HG03045 (cell line): ENCODE measurements at regions not wholly inside any gene's neighbourhood (a gene's known extent, or its start where the extent isn't known, plus 50 kb on each side); places are given as distances from the start of the nearest gene placed in this dataset.
"Not testable (repeated sequence)": the region's sequence is repeated elsewhere in the genome, so short reads cannot be mapped to it uniquely, and the experiment has no call there.

Source experiments
- ATAC-seq: cut with Tn5 transposase; IDR thresholded peaks from one replicate; pipeline ENCODE4 v1.9.1; 2021; ENCODE audit warnings: mild to moderate bottlenecking, moderate library complexity; ENCODE audit not compliant: unreplicated experiment

DNA sequence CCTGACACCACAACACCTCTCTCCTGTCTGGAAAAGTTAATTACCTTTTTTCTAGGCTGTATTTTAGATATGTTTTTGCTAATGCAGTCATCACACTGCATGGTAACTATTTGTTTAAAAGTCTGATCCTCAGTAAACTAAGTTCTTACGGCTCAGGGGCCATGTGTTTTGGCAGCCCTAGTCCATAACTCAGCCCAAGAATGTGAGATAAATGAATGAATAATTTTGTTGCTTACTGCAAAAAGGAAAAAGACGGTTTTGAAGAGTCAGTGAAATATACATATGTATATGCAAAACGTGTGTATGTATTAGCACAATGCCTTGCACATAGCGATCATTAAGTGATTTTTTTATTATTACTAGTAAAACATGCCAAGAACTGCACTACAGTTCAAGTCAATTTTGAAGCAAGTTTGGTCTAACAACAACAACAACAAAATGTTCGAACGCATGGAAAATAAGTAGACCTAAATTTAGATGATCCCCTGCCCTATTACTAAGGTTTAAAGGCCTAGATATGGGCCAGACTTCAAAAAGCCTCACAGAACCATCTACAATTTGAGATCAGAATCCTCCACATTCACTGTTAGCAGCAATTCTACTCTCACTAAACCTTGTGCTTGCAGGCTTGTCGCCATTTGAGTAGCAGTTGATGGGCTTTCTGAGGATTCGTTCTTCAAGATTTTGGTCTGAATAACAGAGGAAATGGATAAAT lies 140.0 kb downstream of the NDUFA12 start:
- ATAC-seq: no peak

DNA sequence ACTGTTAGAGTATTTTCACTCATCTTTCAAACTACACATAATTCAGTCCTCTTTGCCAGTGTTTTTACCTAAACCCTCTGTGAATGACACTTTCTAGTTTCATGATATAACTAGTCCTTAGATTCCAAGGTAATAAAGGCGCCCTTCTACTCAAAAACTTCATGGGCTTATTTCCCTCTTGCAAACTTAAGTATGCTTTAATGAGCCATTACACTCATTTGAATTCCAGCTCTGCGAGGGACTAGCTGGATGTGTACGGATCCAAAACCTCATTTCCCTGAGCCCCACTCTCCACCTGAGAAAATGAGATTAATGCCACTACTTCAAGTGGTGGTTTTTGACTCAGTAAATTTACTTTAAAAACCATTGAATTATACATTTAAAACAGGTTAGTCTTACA lies 141.1 kb downstream of the NDUFA12 start:
- ATAC-seq: no peak

DNA sequence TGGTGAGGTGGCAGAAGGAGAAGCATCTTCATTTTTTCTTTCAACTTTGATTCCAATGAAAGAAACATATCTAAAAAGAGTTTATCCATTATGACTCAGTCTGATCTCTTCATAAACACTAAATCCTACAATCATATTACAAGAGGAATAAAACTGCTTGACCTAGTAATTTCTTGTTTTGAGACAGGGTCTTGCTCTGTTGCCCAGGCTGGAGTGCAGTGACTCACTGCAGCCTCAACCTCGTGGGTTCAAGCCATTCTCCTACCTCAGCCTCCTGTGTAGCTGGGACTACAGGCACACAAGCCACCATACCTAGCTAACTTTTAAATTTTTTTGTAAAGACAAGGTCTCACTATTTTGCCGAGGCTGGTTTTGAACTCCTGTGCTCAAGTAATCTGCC lies 147.2 kb downstream of the NDUFA12 start:
- no peak for ATAC-seq

DNA sequence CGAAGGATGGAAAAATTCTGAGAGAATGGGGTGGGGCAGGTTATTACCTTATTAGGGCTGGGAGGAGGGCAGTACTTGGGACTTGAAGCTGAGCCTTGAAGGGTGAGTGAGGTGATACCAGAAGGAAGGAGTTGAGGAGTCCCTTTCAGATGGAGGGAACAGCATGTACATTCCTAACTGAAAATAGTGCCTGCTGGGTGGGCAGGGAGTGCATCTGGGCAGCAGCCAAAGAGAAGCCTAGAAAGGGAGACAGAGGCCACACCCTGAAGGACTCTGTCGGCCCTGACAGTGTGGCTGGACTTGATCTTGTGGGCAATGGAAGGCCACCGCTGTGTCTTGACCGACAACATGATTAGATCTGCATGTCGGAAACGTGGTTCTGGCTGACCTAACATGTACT lies 147.6 kb downstream of the NDUFA12 start:
- no peak for ATAC-seq

DNA sequence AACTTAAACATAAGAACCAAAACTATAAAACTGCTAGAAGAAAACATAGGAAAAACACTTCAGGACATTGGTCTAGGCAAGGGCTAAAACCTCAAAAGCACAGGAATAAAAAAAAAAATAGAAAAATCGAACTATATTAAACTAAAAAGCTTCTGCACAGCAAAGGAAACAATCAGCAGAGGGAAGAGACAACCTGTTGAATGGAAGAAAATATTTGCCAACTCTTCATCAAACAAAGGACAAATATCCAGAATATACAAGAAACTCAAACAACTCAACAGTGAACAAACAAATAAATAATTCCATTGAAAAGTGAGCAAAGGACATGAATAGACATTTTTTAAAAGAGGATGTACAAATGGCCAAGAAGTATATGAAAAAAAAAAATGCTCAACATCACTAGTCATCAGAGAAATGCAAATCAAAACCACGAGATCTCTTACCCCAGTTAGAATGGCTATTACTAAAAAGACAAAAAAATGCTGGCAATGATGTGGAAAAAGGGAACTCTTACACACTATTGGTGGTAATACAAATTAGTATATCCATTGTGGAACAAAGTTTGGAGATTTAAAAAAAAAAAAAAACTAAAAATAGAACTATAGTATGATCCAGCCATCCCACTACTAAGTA lies 152.0 kb downstream of the NDUFA12 start:
- no peak for ATAC-seq

DNA sequence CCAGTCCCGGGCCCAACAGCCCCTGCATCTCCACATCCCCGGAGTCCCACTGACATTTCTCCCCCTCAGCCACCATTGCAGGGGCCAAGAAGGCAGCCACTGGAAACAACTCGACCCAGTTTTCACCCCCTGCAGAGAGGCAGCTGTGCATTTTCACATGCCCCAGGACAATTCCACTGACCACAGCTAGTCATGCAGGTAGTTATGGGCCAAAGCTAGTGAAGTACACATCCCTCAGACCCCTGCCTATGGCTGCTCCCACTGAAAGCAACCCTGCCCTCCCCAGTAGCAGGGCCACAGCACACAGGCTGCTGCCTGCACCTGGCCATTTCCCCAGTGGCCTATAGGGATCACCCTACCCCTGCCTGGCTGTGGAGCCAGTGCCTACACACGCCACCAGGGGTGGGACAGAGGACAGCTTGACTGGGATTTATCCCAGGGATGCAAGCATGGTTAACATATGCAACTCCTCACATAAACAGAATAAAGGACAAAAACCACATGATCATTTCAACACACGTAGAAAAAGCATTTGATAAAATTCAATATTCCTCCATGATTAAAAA lies 154.0 kb downstream of the NDUFA12 start:
- no peak for ATAC-seq

DNA sequence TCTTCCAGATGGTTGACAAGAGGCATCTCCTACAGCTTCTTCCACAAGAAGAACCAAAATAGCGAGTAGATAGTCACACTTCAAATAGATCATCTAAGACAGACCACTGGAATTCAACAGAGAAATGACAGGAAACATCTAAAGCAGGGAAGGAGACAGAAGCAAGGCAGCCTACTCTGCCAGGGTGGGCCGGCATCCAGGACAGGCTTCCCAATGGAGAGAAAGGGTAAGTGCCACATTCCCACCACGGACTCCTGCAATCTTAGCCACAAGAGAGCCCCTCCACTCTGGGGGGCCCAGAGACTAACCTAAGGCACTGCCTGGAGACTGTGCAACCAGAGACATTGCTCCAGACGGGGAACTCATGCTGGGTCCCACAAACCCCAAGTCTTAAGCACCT lies 154.5 kb downstream of the NDUFA12 start:
- no peak for ATAC-seq

DNA sequence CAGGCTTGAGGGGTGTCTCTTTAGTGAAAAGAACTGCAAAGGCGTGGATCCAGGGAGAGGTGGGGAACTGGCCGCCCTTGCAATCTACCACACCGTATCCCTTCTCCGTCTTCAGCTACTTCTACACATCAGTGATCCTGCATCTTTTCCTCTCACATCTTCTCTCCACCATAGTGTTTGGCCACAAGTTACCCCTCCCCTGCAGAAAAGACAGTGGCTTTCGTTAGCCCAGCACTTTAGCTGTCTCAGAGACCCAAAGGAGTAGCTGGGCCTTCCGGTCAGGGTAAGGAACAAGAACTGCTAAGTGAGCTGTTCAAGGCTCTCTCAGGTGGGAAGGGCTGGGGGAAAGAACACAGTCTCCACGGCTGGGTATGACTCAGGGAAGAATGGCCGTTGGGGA lies 158.4 kb downstream of the NDUFA12 start:
- ATAC-seq: no peak

DNA sequence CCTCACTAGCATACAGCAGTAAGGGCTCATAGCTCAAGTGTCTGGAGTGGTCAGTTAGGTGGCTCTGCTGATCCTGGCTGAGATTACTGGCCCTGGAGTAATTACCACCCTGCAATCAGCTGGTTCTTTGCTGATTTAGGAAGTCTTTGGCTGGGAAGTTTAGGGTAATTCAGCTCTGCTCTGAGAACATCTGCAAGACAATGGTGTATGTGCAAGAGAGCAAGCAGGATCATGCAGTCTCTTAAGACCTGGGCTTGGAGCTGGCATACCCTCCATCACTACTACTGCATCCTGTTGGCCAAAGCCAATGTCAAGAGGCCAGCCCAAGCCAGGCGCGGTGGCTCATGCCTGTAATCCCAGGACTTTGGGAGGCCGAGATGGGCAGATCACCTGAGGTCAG lies 159.0 kb downstream of the NDUFA12 start:
- ATAC-seq: no peak

DNA sequence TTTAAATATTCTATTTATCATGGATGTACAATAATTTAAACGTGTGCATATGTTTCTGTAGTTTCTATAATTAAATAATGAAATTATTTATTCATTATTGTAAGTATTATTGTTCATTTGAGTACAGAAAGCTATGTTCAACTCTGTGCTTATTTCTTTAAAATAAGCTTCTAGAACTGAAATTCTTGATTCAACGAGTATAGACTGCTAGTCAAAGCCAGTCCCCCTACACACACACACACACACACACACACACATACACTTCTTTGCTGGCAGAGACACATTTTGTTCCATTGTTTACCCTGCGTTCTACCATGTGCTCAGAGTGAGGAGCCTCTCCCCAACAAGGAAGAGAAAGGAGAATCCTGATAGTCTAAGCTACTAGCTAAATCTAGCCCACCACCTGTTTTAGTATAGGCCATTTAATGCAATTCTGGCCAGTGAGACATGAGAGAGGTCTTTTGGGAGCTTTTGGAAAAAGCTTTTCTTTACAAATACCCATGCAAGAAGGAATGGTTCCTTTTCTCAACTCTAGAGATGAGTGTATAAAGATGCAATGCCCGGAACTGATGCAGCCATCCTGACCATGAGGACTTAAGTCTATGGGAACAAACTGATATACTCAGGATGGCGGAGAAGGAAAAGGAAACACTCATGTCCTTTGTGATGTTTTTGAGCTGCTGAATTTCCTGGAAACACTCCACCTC lies 161.4 kb downstream of the NDUFA12 start:
- no peak for ATAC-seq

DNA sequence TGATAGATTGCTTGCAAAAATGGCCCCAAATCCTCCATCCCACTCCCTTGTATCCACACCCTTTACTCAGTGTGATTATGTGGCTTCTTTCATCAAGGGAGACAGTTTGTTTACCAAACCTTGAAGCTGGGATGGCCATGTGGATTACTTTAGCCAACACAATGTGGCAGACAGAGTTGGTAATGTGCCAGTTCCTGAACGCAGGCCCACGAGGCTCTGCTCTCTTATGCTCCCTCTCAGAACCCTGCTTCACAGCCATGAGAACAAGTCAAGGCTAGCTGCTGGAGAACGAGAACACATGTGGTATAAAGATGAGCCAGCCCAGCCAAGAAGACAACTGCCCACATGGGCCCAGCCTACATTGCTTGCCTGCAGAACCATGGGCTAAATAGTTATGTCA lies 162.3 kb downstream of the NDUFA12 start:
- no peak for ATAC-seq

DNA sequence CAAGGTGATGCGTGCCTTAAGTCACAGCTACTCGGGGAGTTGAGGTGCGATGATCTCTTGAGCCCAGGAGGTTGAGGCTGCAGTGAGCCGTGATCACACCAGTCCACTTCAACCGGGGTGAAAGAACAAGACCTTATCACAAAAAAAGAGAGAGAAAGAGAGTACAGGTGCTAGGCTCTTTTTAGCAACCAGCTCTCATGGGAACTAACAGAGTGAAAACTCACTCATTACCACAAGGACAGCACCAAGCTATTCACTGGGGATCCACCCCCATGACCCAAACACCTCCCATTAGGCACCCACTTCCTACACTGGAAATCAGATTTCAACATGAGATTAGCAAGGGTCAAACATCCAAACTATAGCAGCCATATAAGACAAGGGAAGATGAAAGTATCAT lies 164.2 kb downstream of the NDUFA12 start:
- ATAC-seq: peak; percentile 64

DNA sequence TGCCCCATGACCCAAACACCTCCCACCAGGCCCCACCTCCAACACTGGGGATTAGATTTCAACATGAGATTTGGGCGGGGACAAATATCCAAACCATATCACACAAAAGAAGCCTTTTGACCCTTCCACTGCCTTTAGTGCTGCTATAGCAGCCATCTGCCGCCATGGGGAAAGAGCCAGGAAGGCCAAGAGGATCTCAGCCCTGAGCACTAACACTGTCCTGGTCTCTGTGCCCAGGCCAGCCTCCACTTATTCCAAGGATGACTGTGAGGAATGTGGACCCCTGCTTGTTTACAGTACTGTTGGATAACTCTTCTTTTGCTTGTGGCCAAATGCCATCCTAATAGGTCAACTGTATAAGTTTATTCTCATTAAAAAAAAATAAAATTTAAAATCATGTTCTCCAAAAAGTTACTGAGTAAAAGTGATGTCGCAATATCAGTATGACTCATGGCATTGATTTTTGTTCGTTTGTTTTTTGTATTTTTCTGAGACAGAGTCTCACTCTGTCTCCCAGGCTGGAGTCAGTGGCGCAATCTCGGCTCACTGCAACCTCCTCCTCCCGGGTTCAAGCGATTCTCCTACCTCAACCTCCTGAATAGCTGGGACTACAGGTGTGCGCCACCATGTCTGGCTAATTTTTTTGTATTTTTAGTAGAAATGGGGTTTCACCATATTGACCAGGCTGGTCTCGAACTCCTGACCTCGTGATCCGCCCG lies 166.4 kb downstream of the NDUFA12 start:
- ATAC-seq: not testable (repeated sequence)

DNA sequence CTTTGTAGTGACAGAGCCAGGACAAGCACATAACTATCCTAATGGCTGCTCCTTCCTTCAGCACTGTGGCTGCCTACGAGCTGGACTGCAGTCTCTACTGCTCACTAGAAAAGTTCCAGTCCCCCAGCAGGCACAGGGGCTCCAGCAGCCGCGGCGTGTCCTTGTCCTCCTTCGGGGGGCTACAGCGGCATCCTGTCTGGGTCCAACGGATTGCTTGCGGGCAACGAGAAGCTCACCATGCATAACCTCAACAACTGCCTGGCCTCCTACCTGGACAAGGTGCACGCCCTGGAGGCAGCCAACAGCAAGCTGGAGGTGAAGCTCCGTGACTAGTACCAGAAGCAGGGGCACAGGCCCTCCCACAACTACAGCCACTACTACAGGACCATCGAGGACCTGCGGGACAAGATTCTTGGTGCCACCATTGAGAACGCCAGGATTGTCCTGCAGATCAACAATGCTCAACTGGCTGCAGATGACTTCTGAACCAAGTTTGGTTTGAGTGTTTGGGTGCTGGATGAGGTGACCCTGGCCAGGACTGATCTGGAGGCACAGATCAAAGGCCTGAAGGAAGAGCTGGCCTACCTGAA lies 169.4 kb downstream of the NDUFA12 start:
- no peak for ATAC-seq

DNA sequence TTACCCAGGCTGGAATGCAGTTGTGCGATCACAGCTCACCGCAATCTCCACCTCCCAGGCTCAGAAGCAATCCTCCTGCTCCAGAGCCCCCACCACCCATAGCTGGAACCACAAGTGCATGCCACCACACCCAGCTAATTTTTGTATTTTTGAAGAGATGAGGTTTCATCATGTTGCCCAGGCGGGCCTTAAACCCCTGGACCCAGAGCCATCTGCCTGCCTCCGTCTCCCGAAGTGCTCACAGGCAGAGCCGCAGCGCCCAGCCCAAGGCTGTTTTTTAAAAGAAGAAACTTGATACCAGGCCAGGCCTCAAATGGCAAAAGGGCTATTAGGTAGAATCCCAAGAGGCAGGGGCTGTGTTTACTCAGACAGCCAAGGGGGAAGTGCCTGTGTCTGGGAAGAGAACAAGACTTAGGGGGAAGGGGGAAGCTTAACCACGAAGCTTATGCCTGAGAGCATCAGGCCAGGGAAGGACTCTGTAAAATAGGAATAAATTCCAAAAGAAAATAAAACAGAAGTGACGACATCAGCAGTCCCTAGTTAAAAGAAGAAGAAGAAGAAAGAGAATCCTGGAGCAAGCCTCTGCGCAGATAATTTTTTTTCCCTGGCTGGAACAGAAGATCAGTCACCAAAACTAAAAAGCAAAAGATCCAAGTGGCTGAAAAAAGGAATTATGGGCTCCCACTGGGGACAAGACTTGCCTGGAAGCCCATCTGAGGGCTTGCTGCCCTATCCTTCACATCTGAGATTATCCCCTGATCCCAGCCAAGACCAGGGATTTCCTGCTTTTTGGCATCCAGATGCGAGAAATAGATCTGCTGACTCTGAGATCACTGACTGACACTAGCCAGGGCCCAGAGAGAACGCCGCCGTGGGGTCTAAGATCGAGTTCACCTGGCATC lies 170.5 kb downstream of the NDUFA12 start:
- no peak for ATAC-seq

DNA sequence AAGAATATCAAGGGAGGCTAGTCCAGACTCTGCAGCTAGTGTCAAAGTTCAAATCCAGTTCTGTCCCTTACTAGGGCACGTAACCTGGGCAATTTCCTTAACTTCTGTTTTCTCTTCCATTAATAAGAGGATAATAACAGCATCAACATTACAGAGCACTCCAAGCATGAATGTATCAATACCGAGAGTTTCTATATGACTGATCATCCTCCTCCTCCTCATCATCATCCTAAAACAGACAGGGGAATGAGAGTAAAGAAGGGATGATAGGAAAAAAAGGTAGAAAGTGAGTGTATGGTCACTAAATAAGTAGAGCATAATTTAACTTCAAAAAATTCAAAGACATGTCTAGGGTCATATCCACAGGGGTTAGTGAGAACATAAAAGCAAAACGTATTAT lies 171.4 kb downstream of the NDUFA12 start:
- ATAC-seq: no peak

DNA sequence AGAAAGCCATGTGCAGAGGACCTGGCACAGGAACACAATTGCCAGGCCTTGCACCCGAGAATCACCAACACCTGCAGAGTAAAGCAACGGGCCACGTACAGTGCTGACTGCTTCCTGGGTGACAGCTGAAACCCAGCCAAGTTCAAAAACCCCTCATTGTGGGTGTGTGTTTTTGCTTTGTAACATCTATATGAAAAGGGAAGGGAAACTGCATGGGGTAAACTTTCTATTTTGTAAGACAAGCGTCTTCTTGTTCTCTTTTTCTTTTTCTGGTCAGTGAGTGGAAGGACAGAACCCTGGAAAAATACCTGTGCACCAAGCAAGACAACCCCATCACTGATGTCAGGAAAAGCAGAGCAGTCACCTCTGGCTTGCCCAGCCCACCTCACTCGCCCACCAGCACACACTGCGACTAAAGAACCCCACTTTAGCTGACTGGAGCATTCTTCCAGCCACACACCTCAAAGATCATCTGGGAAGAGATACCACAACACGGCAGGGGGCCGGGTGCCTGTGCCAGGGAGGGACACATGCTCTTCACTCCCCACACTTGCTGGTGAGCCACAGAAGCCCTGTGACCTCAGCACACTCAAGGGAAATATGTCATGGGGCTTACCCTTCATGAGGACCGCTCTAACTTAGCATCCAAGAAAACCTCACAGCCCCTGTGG lies 172.3 kb downstream of the NDUFA12 start:
- peak; percentile 90 for ATAC-seq

DNA sequence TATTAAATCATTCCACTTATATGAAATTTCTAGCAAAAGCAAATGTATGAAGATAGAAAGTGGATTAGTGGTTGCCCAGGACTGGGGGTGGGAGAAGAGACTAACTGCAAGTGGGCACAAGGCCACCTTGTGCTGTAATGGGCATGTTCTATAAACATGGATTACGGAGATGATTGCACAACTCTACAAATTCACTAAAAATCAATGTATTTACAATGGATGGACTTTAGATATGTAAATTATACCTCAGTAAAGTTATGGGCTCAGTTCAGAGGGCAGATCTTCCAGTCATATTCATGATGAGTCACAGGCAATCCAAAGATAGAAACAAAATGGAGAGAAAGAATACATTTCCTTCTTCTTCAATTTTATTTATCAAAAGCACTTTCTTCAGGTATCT lies 173.9 kb downstream of the NDUFA12 start:
- no peak for ATAC-seq

DNA sequence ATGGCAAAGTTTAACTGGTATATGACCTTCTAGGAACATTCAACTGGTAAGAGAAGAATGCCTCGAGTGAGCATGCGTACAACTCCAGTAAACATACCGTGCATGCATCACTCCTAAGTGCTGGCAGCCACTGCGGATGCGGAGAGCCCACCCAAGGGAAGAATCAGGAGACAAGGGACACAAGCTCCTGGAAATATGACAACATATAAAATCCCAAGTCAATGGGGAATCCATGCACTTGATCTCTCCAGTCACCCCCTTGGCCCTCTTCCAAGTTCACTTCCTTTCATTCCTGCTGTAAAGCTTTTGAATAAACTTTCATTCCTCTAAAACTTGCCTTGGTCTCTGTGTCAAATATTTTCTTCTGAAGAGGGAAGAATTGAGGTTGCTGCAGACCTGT lies 168.7 kb upstream of the TMCC3 start:
- no peak for ATAC-seq
